Glomerular endothelial cell (primary cell): ENCODE measurements at regions not wholly inside any gene's neighbourhood (a gene's known extent, or its start where the extent isn't known, plus 50 kb on each side); places are given as distances from the start of the nearest gene placed in this dataset.

Source experiments
- DNase-seq: peaks from one replicate; pipeline ENCODE4 v3.0.0-alpha.2; 2011; ENCODE audit warnings: low read depth, low spot score; ENCODE audit errors: extremely low read depth

GRCh38 chr9:117858561-117858960 lies 154.4 kb downstream of the TLR4 start:
- DNase-seq: no peak

GRCh38 chr9:117860849-117861248 lies 156.6 kb downstream of the TLR4 start:
- DNase-seq: no peak

GRCh38 chr9:117864385-117865057 lies 160.3 kb downstream of the TLR4 start:
- DNase-seq: no peak

DNA sequence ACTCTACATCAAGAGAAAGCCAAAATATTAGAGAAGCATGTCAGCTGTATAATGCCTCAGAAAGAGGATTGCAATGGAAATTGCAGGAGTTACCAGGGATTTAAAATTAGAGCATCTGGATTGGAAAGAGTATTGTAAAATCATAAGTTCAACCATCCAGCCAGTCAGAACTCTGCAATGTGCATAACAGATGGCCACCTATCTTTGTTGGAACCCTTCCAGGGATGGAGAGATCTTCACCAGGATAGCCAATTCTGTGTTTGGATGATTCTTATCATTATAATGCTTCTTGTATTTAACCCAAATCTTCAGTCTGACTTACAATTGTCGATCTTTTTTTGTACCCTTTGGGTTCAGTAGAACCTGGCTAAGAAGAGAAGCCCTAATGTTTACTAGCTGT lies 164.4 kb downstream of the TLR4 start:
- DNase-seq: no peak

DNA sequence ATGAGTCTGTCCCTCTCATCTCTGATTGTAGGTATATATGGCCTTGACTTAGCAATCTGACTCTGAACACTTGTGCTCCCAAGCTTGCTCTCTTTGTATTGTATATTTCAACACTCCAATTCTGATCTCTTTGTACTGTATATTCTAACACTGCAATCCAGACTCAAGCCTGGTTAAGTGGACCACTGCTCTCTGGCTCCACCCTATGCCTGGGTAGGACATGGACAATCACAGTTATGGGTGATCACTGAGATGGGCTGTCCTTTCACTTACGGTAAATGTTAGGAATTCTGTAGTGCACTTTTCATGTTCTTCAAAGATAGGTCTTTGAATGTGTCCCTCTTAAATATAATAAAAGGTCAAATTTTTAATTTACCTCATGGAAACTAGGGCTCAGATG lies 165.1 kb downstream of the TLR4 start:
- DNase-seq: no peak

DNA sequence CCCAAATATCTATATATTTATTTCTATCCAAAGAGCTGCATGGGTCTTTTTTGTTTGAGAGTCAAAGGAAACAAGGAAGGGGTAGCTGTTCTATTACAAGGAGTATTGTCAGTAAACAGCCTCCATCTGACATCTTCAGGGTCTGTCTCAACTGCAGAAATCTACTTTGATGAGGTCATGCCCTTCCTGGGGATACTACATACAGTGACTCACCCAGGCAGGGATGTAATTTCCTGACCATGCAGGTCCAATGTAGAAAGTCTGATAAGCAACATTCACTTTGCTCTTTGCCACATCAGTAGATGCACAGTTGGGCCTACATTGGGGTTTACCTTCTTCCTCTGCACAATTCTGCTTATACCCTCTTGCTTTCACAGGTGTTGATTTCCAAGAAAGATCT lies 165.5 kb downstream of the TLR4 start:
- DNase-seq: no peak

GRCh38 chr9:117873664-117874063 lies 169.5 kb downstream of the TLR4 start:
- no peak for DNase-seq

GRCh38 chr9:117875886-117876285 lies 171.7 kb downstream of the TLR4 start:
- no peak for DNase-seq

GRCh38 chr9:117882171-117882570 lies 178.0 kb downstream of the TLR4 start:
- no peak for DNase-seq

- no peak for DNase-seq
These were observed 182.4 kb downstream of the TLR4 start for GRCh38 chr9:117886616-117887015.

GRCh38 chr9:117887383-117887782 lies 183.2 kb downstream of the TLR4 start:
- no peak for DNase-seq

- DNase-seq: no peak
These were observed 183.7 kb downstream of the TLR4 start for GRCh38 chr9:117887941-117888340.

DNA sequence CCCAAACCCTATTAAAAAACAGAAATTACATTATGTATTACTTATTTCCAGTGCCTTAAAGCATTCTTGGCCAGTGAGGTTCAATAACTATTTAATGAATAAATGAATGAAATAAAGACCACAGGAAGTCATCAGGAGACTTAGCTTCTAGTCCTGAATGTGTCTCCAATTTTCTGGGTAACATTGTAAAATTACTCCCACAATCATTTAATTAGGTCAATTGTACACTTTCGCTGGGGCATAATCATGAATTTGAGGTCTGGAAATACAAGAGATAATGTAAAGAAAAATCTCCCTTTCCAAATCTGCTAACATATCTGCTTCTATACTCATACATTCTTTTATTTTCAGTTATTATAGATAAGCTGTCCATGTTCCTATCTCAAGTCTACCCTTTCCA lies 199.2 kb downstream of the TLR4 start:
- no peak for DNase-seq

DNA sequence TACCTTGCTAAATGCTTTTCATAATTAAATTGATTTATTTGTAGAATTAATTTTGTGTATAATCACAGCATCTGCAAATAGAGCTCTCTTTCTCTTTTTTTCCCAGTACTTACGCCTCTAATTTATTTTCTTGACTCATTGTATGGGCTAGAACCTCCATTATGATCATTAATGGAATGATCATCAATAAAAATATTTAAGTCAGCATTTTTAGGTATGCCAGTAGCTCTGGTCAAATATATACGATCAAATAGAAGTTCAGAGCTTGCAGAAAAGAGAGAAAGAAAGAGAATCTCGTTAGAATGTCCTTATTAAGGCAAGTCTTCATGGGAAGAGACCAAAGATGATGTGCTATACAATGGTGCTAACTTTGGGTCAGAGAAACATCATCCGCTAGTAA lies 202.6 kb downstream of the TLR4 start:
- DNase-seq: no peak

DNA sequence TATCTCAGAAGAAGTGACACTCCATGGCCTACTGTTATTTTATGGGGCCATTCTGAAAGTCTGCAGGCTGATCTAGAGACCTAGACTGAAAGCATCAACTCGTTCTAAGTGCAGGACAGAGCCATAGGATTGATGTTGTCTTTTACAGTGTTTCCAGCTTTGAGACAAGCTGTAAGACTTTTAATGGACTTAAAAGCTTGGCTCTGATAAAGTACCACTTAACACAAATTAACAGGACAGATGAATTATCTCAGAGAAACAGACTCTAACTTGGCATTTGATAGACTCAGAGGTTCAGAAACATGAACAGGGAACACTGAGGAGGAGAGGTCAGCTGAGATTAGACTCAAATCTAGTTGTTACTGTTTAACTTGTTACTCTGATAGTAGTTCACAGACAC lies 203.2 kb downstream of the TLR4 start:
- DNase-seq: no peak

GRCh38 chr9:117916291-117916690 lies 212.1 kb downstream of the TLR4 start:
- no peak for DNase-seq

- no peak for DNase-seq
These were observed 213.7 kb downstream of the TLR4 start for GRCh38 chr9:117917873-117918272.

DNA sequence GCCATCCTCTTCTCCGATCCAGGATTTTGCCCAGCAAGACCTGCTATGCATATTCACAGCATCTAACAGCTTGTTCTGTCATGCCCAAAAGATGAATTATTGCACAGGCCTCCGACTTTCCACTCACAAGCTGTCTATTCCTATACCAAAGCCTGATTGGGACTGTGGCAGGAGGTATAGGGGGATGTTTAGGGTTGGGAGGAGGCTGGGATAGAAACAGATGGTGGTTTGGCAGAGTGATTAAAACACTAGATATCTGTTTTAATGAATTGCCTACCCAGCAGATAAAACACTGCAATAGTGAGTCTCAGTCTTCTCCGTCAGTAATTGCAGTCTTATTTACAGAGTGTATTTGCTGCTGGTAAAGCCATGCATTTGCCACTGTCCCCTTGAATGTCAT lies 215.3 kb downstream of the TLR4 start:
- DNase-seq: no peak

DNA sequence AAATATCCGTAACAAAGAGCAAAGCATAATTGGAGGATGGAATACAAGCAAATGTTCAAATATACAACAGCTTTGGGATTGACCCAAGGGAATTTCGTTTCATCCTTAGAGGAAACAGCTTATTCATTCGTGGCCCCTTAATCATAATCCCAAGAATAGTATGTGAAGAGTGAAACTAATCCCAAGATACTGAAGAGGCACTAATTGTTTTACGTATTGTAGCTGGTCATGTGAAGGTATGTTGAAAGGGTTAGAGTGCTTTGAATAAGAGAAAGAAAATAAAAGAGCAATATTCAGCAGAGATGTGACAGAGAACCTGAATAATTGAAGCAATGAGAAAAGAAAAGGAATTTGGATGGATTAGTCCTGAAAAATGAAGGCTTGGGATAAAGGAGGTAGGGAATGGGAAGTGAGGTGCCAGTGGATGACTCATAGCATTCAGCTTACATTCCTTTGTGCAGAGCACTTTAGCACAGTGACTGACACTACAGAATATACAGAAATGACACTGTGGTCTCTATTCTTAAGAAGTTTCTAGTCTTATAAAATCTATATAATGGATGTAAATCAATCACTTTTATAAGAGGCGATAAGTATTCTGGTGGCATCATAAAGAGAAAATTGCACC lies 221.9 kb downstream of the TLR4 start:
- DNase-seq: no peak

DNA sequence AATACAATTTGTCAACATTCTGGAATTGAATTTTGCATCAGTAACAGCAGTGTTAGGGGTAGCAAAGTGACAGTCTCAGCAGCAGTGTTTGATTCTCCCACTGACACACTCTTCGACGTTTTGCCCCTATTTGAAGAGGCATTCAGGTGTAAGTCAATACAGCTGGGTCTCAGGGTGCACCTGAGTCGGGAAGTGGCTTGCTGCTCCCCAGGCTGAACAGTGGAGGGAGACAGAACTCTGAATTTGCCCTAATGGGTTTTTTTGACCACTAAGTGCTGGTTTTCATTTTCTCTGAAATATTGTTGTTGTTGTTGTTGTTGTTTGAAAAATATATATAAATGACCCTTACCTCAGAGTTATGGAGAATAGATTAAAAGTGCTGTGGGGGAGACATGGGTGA lies 223.2 kb downstream of the TLR4 start:
- DNase-seq: no peak

- no peak for DNase-seq
These were observed 225.7 kb downstream of the TLR4 start for GRCh38 chr9:117929868-117930267.

DNA sequence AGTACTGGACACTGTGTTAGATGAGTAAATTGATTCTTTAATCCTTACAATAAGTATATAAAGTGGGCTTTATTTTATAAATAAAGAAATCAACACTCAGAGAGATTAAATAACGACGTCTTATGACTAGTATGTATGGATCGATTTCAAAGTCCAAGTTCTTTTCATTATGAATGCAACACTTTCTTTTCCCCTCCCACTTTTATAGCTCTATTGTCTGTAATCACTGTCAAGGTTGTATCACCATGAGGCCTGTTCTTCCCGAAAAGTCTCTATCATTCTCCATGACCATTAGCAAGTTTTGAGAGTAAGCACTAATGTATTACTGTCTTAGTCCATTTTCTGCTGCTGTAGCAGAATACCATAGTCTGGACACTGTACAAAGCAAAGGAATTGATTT lies 228.4 kb downstream of the TLR4 start:
- no peak for DNase-seq
